SK-N-SH (cell line): ENCODE measurements at regions not wholly inside any gene's neighbourhood (a gene's known extent, or its start where the extent isn't known, plus 50 kb on each side); places are given as distances from the start of the nearest gene placed in this dataset.

Experiments
- CTCF ChIA-PET: fragments of 300-600, 350-600 bp; formaldehyde crosslinking; extraction: SDS; loops from one replicate; lab custom pipeline; 2021; lab: Yijun Ruan, JAX
- POLR2A ChIA-PET: fragments of 350-600 bp; sonication (Branson Sonifier 250); formaldehyde crosslinking; extraction: SDS; loops from one replicate; lab custom pipeline; 2020; ENCODE audit warnings: antibody characterized with exemption, inconsistent platforms; lab: Yijun Ruan, JAX
- DNase-seq: peaks from one replicate; pipeline ENCODE4 v3.0.0; 2012
- H2AFZ ChIP-seq: fragments of 200-600 bp; sonication (generic); 2 replicates; pipeline ENCODE4 v1.8.1; 2016; ENCODE audit warnings: antibody characterized with exemption, mild to moderate bottlenecking, low read depth
- H3F3A ChIP-seq: fragments of 200-600 bp; sonication (generic); replicated peaks from 2 replicates; pipeline ENCODE3; 2016; ENCODE audit warnings: antibody characterized with exemption, mild to moderate bottlenecking; ENCODE audit not compliant: insufficient read depth
- H3K27ac ChIP-seq, 2 experiments: fragments of 200-500 bp in 1 of 2; fragments of 200-600 bp in 1 of 2; sonication (Bioruptor generic) in 1 of 2; sonication (generic), shearing (Covaris generic) in 1 of 2; 2 replicates each; pipeline versions ENCODE4 v1.5.1 to v1.6.1; 2014 to 2016; ENCODE audit warnings: low read depth in 2 of 2, inconsistent platforms in 1 of 2, low read length in 1 of 2, mild to moderate bottlenecking in 1 of 2, mixed read lengths in 1 of 2
- H3K27me3 ChIP-seq: fragments of 200-600 bp; sonication (generic), shearing (Covaris generic); 2 replicates; pipeline ENCODE4 v1.6.1; 2016; ENCODE audit warnings: mixed run types; ENCODE audit not compliant: insufficient read depth
- H3K36me3 ChIP-seq, 2 experiments: fragments of 200-500 bp in 1 of 2; fragments of 200-600 bp in 1 of 2; sonication (Bioruptor generic) in 1 of 2; sonication (generic) in 1 of 2; replicated peaks in 1 of 2; 2 replicates each; pipeline versions ENCODE3 to v1.5.1; 2014 to 2016; ENCODE audit warnings: low read length in 1 of 2, mild to moderate bottlenecking in 1 of 2; ENCODE audit not compliant: insufficient read depth in 2 of 2, control insufficient read depth in 1 of 2
- H3K4me1 ChIP-seq, 2 experiments: fragments of 200-500 bp in 1 of 2; fragments of 200-600 bp in 1 of 2; sonication (Bioruptor generic) in 1 of 2; sonication (generic), shearing (Covaris generic) in 1 of 2; 2 replicates each; pipeline versions ENCODE4 v1.5.1 to v1.6.1; 2014 to 2016; ENCODE audit warnings: low read depth in 1 of 2, low read length in 1 of 2, mixed run types in 1 of 2; ENCODE audit not compliant: insufficient read depth in 2 of 2, control insufficient read depth in 1 of 2
- H3K4me2 ChIP-seq: fragments of 200-600 bp; sonication (generic), shearing (Covaris generic); 2 replicates; pipeline ENCODE4 v1.6.1; 2017; ENCODE audit warnings: mixed run types
- H3K4me3 ChIP-seq, 2 experiments: fragments of 200-500 bp in 1 of 2; fragments of 200-600 bp in 1 of 2; sonication (Bioruptor generic) in 1 of 2; sonication (generic), shearing (Covaris generic) in 1 of 2; 2 replicates each; pipeline versions ENCODE4 v1.5.1 to v1.8.1; 2014 to 2016; ENCODE audit warnings: low read depth in 2 of 2, inconsistent platforms in 1 of 2, low read length in 1 of 2, mild to moderate bottlenecking in 1 of 2, mixed read lengths in 1 of 2, moderate library complexity in 1 of 2
- H3K79me2 ChIP-seq: fragments of 200-600 bp; sonication (generic); 2 replicates; pipeline ENCODE4 v1.8.1; 2017; ENCODE audit warnings: mild to moderate bottlenecking; ENCODE audit not compliant: insufficient read depth
- H3K9ac ChIP-seq: fragments of 200-600 bp; sonication (generic); 2 replicates; pipeline ENCODE4 v1.6.1; 2017; ENCODE audit warnings: mixed run types
- H3K9me2 ChIP-seq: fragments of 200-600 bp; sonication (generic); 2 replicates; pipeline ENCODE4 v1.6.1; 2017; ENCODE audit warnings: mixed run types
- H3K9me3 ChIP-seq: fragments of 200-600 bp; sonication (generic); 2 replicates; pipeline ENCODE4 v1.6.1; 2017; ENCODE audit warnings: mixed run types, mild to moderate bottlenecking, moderate library complexity
- H4K20me1 ChIP-seq: fragments of 200-600 bp; sonication (generic); 2 replicates; pipeline ENCODE4 v1.6.1; 2017; ENCODE audit warnings: mild to moderate bottlenecking, mixed run types; ENCODE audit not compliant: insufficient read depth
- CTCF ChIP-seq: fragments of 200-600 bp; sonication (generic); IDR thresholded peaks from 2 replicates; pipeline ENCODE4 v1.6.1; 2017; ENCODE audit warnings: antibody characterized with exemption, mild to moderate bottlenecking, moderate library complexity
- EZH2phosphoT487 ChIP-seq: fragments of 200-600 bp; sonication (generic); IDR thresholded peaks from 2 replicates; pipeline ENCODE4 v1.6.1; 2017; ENCODE audit warnings: low read depth, mixed run types, mild to moderate bottlenecking, antibody characterized with exemption, moderate library complexity, borderline replicate concordance
- FOSL2 ChIP-seq: IDR thresholded peaks from 2 replicates; pipeline ENCODE4 v1.4.0; 2012; ENCODE audit warnings: low read depth, mild to moderate bottlenecking, moderate library complexity, borderline replicate concordance
- FOXJ3 ChIP-seq: sonication (generic); formaldehyde crosslinking; IDR thresholded peaks from 2 replicates; pipeline ENCODE4 v1.5.1; 2020; ENCODE audit warnings: mild to moderate bottlenecking, missing genetic modification reagents
- FOXM1 ChIP-seq: IDR thresholded peaks from 2 replicates; pipeline ENCODE4 v1.4.0; 2012; ENCODE audit warnings: low read depth, mild to moderate bottlenecking
- GATA2 ChIP-seq: sonication (generic); formaldehyde crosslinking; IDR thresholded peaks from 2 replicates; pipeline ENCODE4 v1.5.0; 2020; ENCODE audit warnings: mild to moderate bottlenecking, missing genetic modification reagents
- JUND ChIP-seq: IDR thresholded peaks from 2 replicates; pipeline ENCODE4 v1.4.0; 2012
- MXI1 ChIP-seq: IDR thresholded peaks from 2 replicates; pipeline ENCODE4 v1.6.1; 2012; ENCODE audit warnings: mild to moderate bottlenecking, low read depth, low read length, improper control_type of control experiment
- NRF1 ChIP-seq: IDR thresholded peaks from 2 replicates; pipeline ENCODE4 v1.6.1; 2012; ENCODE audit warnings: low read depth, mild to moderate bottlenecking, low read length
- POLR2AphosphoS5 ChIP-seq: IDR thresholded peaks from 2 replicates; pipeline ENCODE4 v1.6.1; 2012; ENCODE audit warnings: low read depth, low read length
- RAD21 ChIP-seq: IDR thresholded peaks from 2 replicates; pipeline ENCODE4 v1.6.1; 2012; ENCODE audit warnings: mild to moderate bottlenecking, low read length
- SIN3A ChIP-seq: IDR thresholded peaks from 2 replicates; pipeline ENCODE4 v1.6.1; 2012; ENCODE audit warnings: low read depth, mild to moderate bottlenecking, low read length, moderate library complexity, borderline replicate concordance
- USF2 ChIP-seq: fragments of 150-350 bp; IDR thresholded peaks from 2 replicates; pipeline ENCODE4 v1.6.1; 2017; ENCODE audit warnings: antibody characterized with exemption, low read length, low read depth, borderline replicate concordance
- WGBS: methylation state at CpG from one replicate; pipeline ENCODE4 v1.1.6; 2017; ENCODE audit warnings: low lambda C conversion rate; 5-methylcytosine and 5-hydroxymethylcytosine counted together
- TF ChIP-seq, protein P1 (sequence below): IDR thresholded peaks from 2 replicates; pipeline ENCODE4; 2012
- TF ChIP-seq, protein P2 (sequence below): IDR thresholded peaks from 2 replicates; pipeline ENCODE4 v1.4.0; 2012; ENCODE audit warnings: low read depth, borderline replicate concordance

GRCh38 chr7:16205466-16205865 is 215.9 kb downstream of the CRPPA start:
- POLR2A ChIA-PET = no interaction called here
- WGBS = 15% methylated on average over 2 of the region's 2 CpGs
- Histone ChIP-seq H3F3A (no peaks in the 10 kb centered on the region), H3K4me2 (no peak overlapping the region), H3K4me1 (peaks cover 0 to 18% of the 10 kb centered on the region in 2 experiments; a peak in 2 of 4 replicates), H4K20me1 (no peaks in the 10 kb centered on the region), H3K27me3 (no peaks in the 10 kb centered on the region), H3K79me2 (no peaks in the 10 kb centered on the region), H2AFZ (no peak overlapping the region), H3K27ac (peak overlapping the region in 1 of 2 experiments; percentile 92; a peak in 2 of 4 replicates), H3K9ac (no peak overlapping the region)
- CTCF ChIA-PET = no interaction called here
- TF ChIP-seq FOSL2 (no peak), FOXJ3 (CRISPR knock-in tag) (no peak), JUND (no peak), MXI1 (no peak), POLR2AphosphoS5 (no peak), SIN3A (no peak), RAD21 (no peak), NRF1 (no peak)
- TF ChIP-seq, protein P1, sequence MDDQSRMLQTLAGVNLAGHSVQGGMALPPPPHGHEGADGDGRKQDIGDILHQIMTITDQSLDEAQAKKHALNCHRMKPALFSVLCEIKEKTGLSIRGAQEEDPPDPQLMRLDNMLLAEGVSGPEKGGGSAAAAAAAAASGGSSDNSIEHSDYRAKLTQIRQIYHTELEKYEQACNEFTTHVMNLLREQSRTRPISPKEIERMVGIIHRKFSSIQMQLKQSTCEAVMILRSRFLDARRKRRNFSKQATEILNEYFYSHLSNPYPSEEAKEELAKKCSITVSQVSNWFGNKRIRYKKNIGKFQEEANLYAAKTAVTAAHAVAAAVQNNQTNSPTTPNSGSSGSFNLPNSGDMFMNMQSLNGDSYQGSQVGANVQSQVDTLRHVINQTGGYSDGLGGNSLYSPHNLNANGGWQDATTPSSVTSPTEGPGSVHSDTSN = no peak
- TF ChIP-seq, all 33 proteins: peak for 0
- DNase-seq = no peak
- no peaks in the 10 kb centered on the region for H3K9me3 ChIP-seq
- no peaks in the 10 kb centered on the region for H3K9me2 ChIP-seq
- H3K36me3 ChIP-seq = no peaks in the 10 kb centered on the region
- H3K4me3 ChIP-seq = no peak overlapping the region

DNA sequence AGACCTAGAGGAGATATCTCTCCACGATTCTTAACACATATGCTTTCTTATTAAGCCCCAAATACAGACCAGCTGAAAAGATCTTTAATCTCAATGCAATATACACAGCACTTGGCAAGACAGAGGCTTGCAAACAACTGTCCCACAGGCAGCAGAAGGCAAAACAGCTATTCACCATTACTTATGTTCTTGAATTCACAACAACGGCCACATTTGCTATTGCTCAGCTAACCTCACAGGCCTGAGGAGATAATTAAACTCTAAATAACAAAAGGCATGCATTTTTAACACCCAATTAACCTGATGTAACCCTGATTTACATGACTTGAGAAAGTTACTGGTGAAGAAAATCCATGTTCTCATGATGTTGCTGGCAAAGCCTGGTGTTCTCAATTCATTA is 216.4 kb downstream of the CRPPA start:
- Histone ChIP-seq H2AFZ (no peak overlapping the region), H3K36me3 (no peaks in the 10 kb centered on the region), H3K27ac (peak overlapping the region in 1 of 2 experiments; percentile 92; a peak in 2 of 4 replicates)
- POLR2A ChIA-PET = no interaction called here
- TF ChIP-seq CTCF (no peak), GATA2 (CRISPR knock-in tag) (no peak), USF2 (no peak), JUND (no peak), FOSL2 (no peak), FOXJ3 (CRISPR knock-in tag) (no peak), EZH2phosphoT487 (no peak), FOXM1 (no peak)
- TF ChIP-seq, protein P2, sequence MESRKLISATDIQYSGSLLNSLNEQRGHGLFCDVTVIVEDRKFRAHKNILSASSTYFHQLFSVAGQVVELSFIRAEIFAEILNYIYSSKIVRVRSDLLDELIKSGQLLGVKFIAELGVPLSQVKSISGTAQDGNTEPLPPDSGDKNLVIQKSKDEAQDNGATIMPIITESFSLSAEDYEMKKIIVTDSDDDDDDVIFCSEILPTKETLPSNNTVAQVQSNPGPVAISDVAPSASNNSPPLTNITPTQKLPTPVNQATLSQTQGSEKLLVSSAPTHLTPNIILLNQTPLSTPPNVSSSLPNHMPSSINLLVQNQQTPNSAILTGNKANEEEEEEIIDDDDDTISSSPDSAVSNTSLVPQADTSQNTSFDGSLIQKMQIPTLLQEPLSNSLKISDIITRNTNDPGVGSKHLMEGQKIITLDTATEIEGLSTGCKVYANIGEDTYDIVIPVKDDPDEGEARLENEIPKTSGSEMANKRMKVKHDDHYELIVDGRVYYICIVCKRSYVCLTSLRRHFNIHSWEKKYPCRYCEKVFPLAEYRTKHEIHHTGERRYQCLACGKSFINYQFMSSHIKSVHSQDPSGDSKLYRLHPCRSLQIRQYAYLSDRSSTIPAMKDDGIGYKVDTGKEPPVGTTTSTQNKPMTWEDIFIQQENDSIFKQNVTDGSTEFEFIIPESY = no peak
- TF ChIP-seq, all 33 proteins: peak for 0
- Histone ChIP-seq H3K4me1 (peaks cover 0 to 18% of the 10 kb centered on the region in 2 experiments; a peak in 2 of 4 replicates), H3K4me3 (no peak overlapping the region), H3K9ac (no peak overlapping the region), H3K9me3 (no peaks in the 10 kb centered on the region), H4K20me1 (no peaks in the 10 kb centered on the region), H3F3A (no peaks in the 10 kb centered on the region), H3K79me2 (no peaks in the 10 kb centered on the region), H3K9me2 (no peaks in the 10 kb centered on the region), H3K27me3 (no peaks in the 10 kb centered on the region), H3K4me2 (no peak overlapping the region)
- CTCF ChIA-PET = no interaction called here
- 13% methylated on average over 2 of the region's 2 CpGs for WGBS
- no peak for DNase-seq
